Naive B cell (primary cell): ENCODE measurements at regions not wholly inside any gene's neighbourhood (a gene's known extent, or its start where the extent isn't known, plus 50 kb on each side); places are given as distances from the start of the nearest gene placed in this dataset.
"Not testable (repeated sequence)": the region's sequence is repeated elsewhere in the genome, so short reads cannot be mapped to it uniquely, and the experiment has no call there.

Experiments
- ATAC-seq, 2 donors: fragments of 150-1000 bp; cut with Tn5 transposase; 2 replicates each; pipeline ENCODE4 v1.10.0; 2021; ENCODE audit warnings: low read depth in 2 of 2, mild to moderate bottlenecking in 2 of 2, moderate library complexity in 2 of 2
- DNase-seq: peaks from one replicate; pipeline ENCODE4 v3.0.0; 2022
- H3K27ac Mint-ChIP-seq, 6 donors: one replicate each; pipeline ENCODE4 v1.8.0; 2020 to 2022; ENCODE audit warnings: mild to moderate bottlenecking in 6 of 6, mixed read lengths in 6 of 6, moderate library complexity in 5 of 6, inconsistent platforms in 2 of 6
- H3K27me3 Mint-ChIP-seq, 3 donors: one replicate each; pipeline ENCODE4 v1.8.0; 2021 to 2022; ENCODE audit warnings: mixed read lengths in 3 of 3, mild to moderate bottlenecking in 1 of 3
- H3K36me3 Mint-ChIP-seq, 2 donors: one replicate each; pipeline ENCODE4 v1.8.0; 2020 to 2022; ENCODE audit warnings: mixed read lengths in 2 of 2, inconsistent platforms in 1 of 2, mild to moderate bottlenecking in 1 of 2
- H3K4me1 Mint-ChIP-seq, 3 donors: one replicate each; pipeline ENCODE4 v1.8.0; 2020 to 2022; ENCODE audit warnings: mixed read lengths in 3 of 3, inconsistent platforms in 1 of 3, mild to moderate bottlenecking in 1 of 3, moderate library complexity in 1 of 3
- H3K4me3 Mint-ChIP-seq, 8 donors: one replicate each; pipeline ENCODE4 v1.8.0; 2020 to 2022; ENCODE audit warnings: mild to moderate bottlenecking in 8 of 8, mixed read lengths in 8 of 8, moderate library complexity in 8 of 8, inconsistent platforms in 2 of 8
- H3K9me3 Mint-ChIP-seq, 7 donors: one replicate each; pipeline ENCODE4 v1.8.0; 2020 to 2022; ENCODE audit warnings: mixed read lengths in 7 of 7, mild to moderate bottlenecking in 5 of 7, inconsistent platforms in 2 of 7, moderate library complexity in 1 of 7

GRCh38 chr1:172935062-172935592, 115.6 kb downstream of the TNFSF18 start:
- Mint-ChIP-seq H3K36me3 (peaks cover 0 to 6% of the 10 kb centered on the region in 2 donors), H3K4me3 (no peak overlapping the region), H3K27ac (peak overlapping the region in 1 of 6 donors; percentile 2), H3K27me3 (no peaks in the 10 kb centered on the region), H3K9me3 (peaks cover 0 to 4% (median 0%) of the 10 kb centered on the region in 7 donors), H3K4me1 (peaks cover 14 to 22% (median 15%) of the 10 kb centered on the region in 3 donors)
- DNase-seq (no peak), ATAC-seq (no peak)

- Mint-ChIP-seq H3K9me3 (peaks cover 0 to 4% (median 0%) of the 10 kb centered on the region in 7 donors), H3K27ac (peak overlapping the region in 1 of 6 donors; percentile 34), H3K36me3 (peaks cover 0 to 6% of the 10 kb centered on the region in 2 donors), H3K27me3 (no peaks in the 10 kb centered on the region), H3K4me3 (no peak overlapping the region), H3K4me1 (peaks cover 15 to 22% (median 17%) of the 10 kb centered on the region in 3 donors)
- no peak for DNase-seq
- no peak for ATAC-seq
These were observed 114.6 kb downstream of the TNFSF18 start for GRCh38 chr1:172936088-172936645.

- Mint-ChIP-seq H3K9me3 (peaks cover 0 to 4% (median 2%) of the 10 kb centered on the region in 7 donors), H3K4me1 (peaks cover 15 to 21% (median 17%) of the 10 kb centered on the region in 3 donors), H3K27ac (peak overlapping the region in 1 of 6 donors; percentile 77), H3K36me3 (no peaks in the 10 kb centered on the region), H3K27me3 (no peaks in the 10 kb centered on the region), H3K4me3 (peak overlapping the region in 1 of 8 donors; percentile 62)
- DNase-seq (no peak), ATAC-seq (no peak)
These were observed 112.1 kb downstream of the TNFSF18 start for GRCh38 chr1:172938681-172939080.

- Mint-ChIP-seq H3K9me3 (peaks cover 0 to 4% (median 2%) of the 10 kb centered on the region in 7 donors), H3K4me3 (peak overlapping the region in 3 of 8 donors; percentile 1 to 62 (median 23)), H3K36me3 (no peaks in the 10 kb centered on the region), H3K4me1 (peaks cover 15 to 18% (median 17%) of the 10 kb centered on the region in 3 donors), H3K27me3 (no peaks in the 10 kb centered on the region), H3K27ac (peak overlapping the region in 3 of 6 donors; percentile 2 to 77 (median 15))
- ATAC-seq (peak; percentile 71 to 80), DNase-seq (peak; percentile 0)
These were observed 111.3 kb downstream of the TNFSF18 start for GRCh38 chr1:172939475-172939874.

GRCh38 chr1:172940174-172940855, 110.4 kb downstream of the TNFSF18 start:
- ATAC-seq (no peak), DNase-seq (no peak)
- Mint-ChIP-seq H3K27ac (peak overlapping the region in 1 of 6 donors; percentile 45), H3K9me3 (peaks cover 0 to 4% (median 2%) of the 10 kb centered on the region in 7 donors), H3K36me3 (no peaks in the 10 kb centered on the region), H3K4me3 (no peak overlapping the region), H3K4me1 (peaks cover 9 to 16% (median 13%) of the 10 kb centered on the region in 3 donors), H3K27me3 (peaks cover 0 to under 1% (median 0%) of the 10 kb centered on the region in 3 donors)

- no peak overlapping the region for H3K4me3 Mint-ChIP-seq
- H3K27ac Mint-ChIP-seq = no peak overlapping the region
- H3K36me3 Mint-ChIP-seq = no peaks in the 10 kb centered on the region
- H3K4me1 Mint-ChIP-seq = peaks cover 9 to 18% (median 15%) of the 10 kb centered on the region in 3 donors
- peaks cover 0 to 7% (median 0%) of the 10 kb centered on the region in 3 donors for H3K27me3 Mint-ChIP-seq
- ATAC-seq (no peak), DNase-seq (no peak)
- H3K9me3 Mint-ChIP-seq = peaks cover 0 to 4% (median 2%) of the 10 kb centered on the region in 7 donors
These were observed 109.3 kb downstream of the TNFSF18 start for GRCh38 chr1:172941471-172941870.

GRCh38 chr1:172941945-172942344, 108.8 kb downstream of the TNFSF18 start:
- Mint-ChIP-seq H3K27ac (no peak overlapping the region), H3K27me3 (peaks cover 0 to 7% (median 0%) of the 10 kb centered on the region in 3 donors), H3K4me3 (no peak overlapping the region), H3K9me3 (peaks cover 0 to 4% (median 2%) of the 10 kb centered on the region in 7 donors), H3K36me3 (no peaks in the 10 kb centered on the region), H3K4me1 (peaks cover 10 to 19% (median 15%) of the 10 kb centered on the region in 3 donors)
- no peak for ATAC-seq
- no peak for DNase-seq

GRCh38 chr1:172943138-172943537, 107.6 kb downstream of the TNFSF18 start:
- ATAC-seq, H3K27me3 Mint-ChIP-seq, H3K9me3 Mint-ChIP-seq, H3K4me3 Mint-ChIP-seq, DNase-seq, H3K36me3 Mint-ChIP-seq, H3K27ac Mint-ChIP-seq: not testable (repeated sequence)
- H3K4me1 Mint-ChIP-seq = peaks cover 20 to 25% (median 23%) of the 10 kb centered on the region in 3 donors

GRCh38 chr1:172944931-172945330, 105.8 kb downstream of the TNFSF18 start:
- Mint-ChIP-seq H3K27me3 (peaks cover 0 to 7% (median 0%) of the 10 kb centered on the region in 3 donors), H3K27ac (no peak overlapping the region), H3K4me1 (peaks cover 10 to 14% (median 12%) of the 10 kb centered on the region in 3 donors), H3K4me3 (no peak overlapping the region), H3K36me3 (no peaks in the 10 kb centered on the region), H3K9me3 (peaks cover 0 to 4% (median 2%) of the 10 kb centered on the region in 7 donors)
- DNase-seq (no peak), ATAC-seq (no peak)

- H3K4me1 Mint-ChIP-seq = peaks cover 10 to 20% (median 12%) of the 10 kb centered on the region in 3 donors
These were observed 103.8 kb downstream of the TNFSF18 start for GRCh38 chr1:172946814-172947507.

GRCh38 chr1:172948457-172948856, 102.3 kb downstream of the TNFSF18 start:
- Mint-ChIP-seq H3K9me3 (peaks cover 0 to 2% (median 0%) of the 10 kb centered on the region in 7 donors), H3K4me3 (no peak overlapping the region), H3K27ac (no peak overlapping the region), H3K36me3 (no peaks in the 10 kb centered on the region), H3K27me3 (peaks cover 0 to 16% (median 0%) of the 10 kb centered on the region in 3 donors), H3K4me1 (peaks cover 10 to 21% (median 12%) of the 10 kb centered on the region in 3 donors)
- DNase-seq (no peak), ATAC-seq (no peak)

More at GRCh38 chr1:172946814-172947507, 103.8 kb downstream of the TNFSF18 start:
- Mint-ChIP-seq H3K27ac (peak overlapping the region in 1 of 6 donors; percentile 14), H3K9me3 (peaks cover 0 to 4% (median 2%) of the 10 kb centered on the region in 7 donors), H3K27me3 (peaks cover 0 to 10% (median 0%) of the 10 kb centered on the region in 3 donors), H3K4me3 (no peak overlapping the region), H3K36me3 (no peaks in the 10 kb centered on the region)
- ATAC-seq (no peak), DNase-seq (no peak)

- ATAC-seq (no peak), DNase-seq (no peak)
- H3K27ac Mint-ChIP-seq = peak overlapping the region in 1 of 6 donors; percentile 66
- peaks cover 10 to 21% (median 12%) of the 10 kb centered on the region in 3 donors for H3K4me1 Mint-ChIP-seq
- H3K36me3 Mint-ChIP-seq = no peaks in the 10 kb centered on the region
- H3K27me3 Mint-ChIP-seq = peaks cover 0 to 16% (median 0%) of the 10 kb centered on the region in 3 donors
- H3K9me3 Mint-ChIP-seq = peaks cover 0 to 2% (median 0%) of the 10 kb centered on the region in 7 donors
- H3K4me3 Mint-ChIP-seq = no peak overlapping the region
These were observed 101.6 kb downstream of the TNFSF18 start for GRCh38 chr1:172949096-172949495.

- H3K36me3 Mint-ChIP-seq = no peaks in the 10 kb centered on the region
- no peak overlapping the region for H3K4me3 Mint-ChIP-seq
- no peak overlapping the region for H3K27ac Mint-ChIP-seq
- H3K27me3 Mint-ChIP-seq = peaks cover 0 to 13% (median 5%) of the 10 kb centered on the region in 3 donors
- DNase-seq (no peak), ATAC-seq (no peak)
- peaks cover 7 to 19% (median 10%) of the 10 kb centered on the region in 3 donors for H3K4me1 Mint-ChIP-seq
- H3K9me3 Mint-ChIP-seq = no peaks in the 10 kb centered on the region
These were observed 100.2 kb downstream of the TNFSF18 start for GRCh38 chr1:172950528-172950927.
